Osteocyte (in vitro differentiated cells): ENCODE measurements at regions not wholly inside any gene's neighbourhood (a gene's known extent, or its start where the extent isn't known, plus 50 kb on each side); places are given as distances from the start of the nearest gene placed in this dataset.
A peak's percentile ranks its signal among the peaks of the same experiment; 100 is the strongest.

ENCODE experiments used
- DNase-seq: peaks from one replicate; pipeline ENCODE4 v3.0.0; 2021; ENCODE audit warnings: mixed read lengths; ENCODE audit not compliant: unreplicated experiment; ENCODE audit errors: extremely low spot score
- H3K27ac Mint-ChIP-seq: one replicate; pipeline ENCODE4 v1.8.0; 2021; ENCODE audit warnings: mild to moderate bottlenecking, mixed read lengths; ENCODE audit not compliant: unreplicated experiment
- H3K27me3 Mint-ChIP-seq: one replicate; pipeline ENCODE4 v1.8.0; 2021; ENCODE audit warnings: mixed read lengths; ENCODE audit not compliant: unreplicated experiment
- H3K36me3 Mint-ChIP-seq: one replicate; pipeline ENCODE4 v1.8.0; 2021; ENCODE audit warnings: mixed read lengths; ENCODE audit not compliant: unreplicated experiment
- H3K4me1 Mint-ChIP-seq: one replicate; pipeline ENCODE4 v1.8.0; 2021; ENCODE audit warnings: mixed read lengths; ENCODE audit not compliant: unreplicated experiment
- H3K4me3 Mint-ChIP-seq: one replicate; pipeline ENCODE4 v1.8.0; 2021; ENCODE audit warnings: mild to moderate bottlenecking, moderate library complexity, mixed read lengths; ENCODE audit not compliant: unreplicated experiment
- H3K9me3 Mint-ChIP-seq: one replicate; pipeline ENCODE4 v1.8.0; 2021; ENCODE audit warnings: mixed read lengths; ENCODE audit not compliant: unreplicated experiment
- TF ChIP-seq, protein P1 (sequence below): fragments of 200-600 bp; sonication (generic); IDR thresholded peaks from 2 replicates; pipeline ENCODE4 v1.5.0; 2021; ENCODE audit warnings: antibody characterized with exemption, mild to moderate bottlenecking, moderate library complexity

DNA sequence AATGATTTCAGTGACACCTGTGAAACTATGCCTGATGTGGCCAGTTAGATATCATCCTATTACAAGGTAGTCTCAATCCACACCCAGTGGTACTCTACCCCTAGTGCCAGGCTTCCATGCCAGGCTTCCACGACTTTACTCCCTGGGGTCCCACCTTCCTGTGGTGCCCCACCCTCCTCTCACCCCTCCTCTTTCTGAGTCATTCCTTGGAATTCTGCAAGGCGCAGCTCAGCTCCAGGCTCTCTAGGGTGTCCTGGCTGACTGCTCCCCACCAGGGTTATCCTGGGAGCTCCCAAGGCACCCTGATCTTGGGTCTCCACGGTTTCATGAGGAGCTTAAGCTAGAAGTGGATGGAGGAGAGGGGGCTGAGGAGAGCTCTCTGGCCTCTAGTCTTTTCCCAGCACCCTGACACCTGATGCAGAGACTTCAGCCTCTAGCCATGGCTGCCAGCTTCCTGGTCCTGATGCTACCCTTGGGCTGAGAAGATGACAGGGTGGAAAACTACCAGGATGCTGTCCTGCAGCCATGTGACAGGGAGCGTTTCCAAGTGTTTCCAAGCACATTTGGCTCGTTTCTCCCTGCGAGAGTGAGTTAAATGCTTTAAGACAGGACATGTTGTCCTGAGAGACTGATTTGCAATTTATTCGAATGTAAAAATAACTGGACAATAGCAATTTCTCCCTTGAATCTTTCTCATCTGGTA is 1461.2 kb downstream of the TBC1D22A start:
- Mint-ChIP-seq H3K4me1 (no peaks in the 10 kb centered on the region), H3K9me3 (peaks cover 17% of the 10 kb centered on the region), H3K27ac (no peak overlapping the region), H3K4me3 (no peak overlapping the region), H3K36me3 (no peaks in the 10 kb centered on the region), H3K27me3 (no peaks in the 10 kb centered on the region)
- TF ChIP-seq, protein P1, sequence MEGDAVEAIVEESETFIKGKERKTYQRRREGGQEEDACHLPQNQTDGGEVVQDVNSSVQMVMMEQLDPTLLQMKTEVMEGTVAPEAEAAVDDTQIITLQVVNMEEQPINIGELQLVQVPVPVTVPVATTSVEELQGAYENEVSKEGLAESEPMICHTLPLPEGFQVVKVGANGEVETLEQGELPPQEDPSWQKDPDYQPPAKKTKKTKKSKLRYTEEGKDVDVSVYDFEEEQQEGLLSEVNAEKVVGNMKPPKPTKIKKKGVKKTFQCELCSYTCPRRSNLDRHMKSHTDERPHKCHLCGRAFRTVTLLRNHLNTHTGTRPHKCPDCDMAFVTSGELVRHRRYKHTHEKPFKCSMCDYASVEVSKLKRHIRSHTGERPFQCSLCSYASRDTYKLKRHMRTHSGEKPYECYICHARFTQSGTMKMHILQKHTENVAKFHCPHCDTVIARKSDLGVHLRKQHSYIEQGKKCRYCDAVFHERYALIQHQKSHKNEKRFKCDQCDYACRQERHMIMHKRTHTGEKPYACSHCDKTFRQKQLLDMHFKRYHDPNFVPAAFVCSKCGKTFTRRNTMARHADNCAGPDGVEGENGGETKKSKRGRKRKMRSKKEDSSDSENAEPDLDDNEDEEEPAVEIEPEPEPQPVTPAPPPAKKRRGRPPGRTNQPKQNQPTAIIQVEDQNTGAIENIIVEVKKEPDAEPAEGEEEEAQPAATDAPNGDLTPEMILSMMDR, result no peak
- peak; percentile 76 for DNase-seq

DNA sequence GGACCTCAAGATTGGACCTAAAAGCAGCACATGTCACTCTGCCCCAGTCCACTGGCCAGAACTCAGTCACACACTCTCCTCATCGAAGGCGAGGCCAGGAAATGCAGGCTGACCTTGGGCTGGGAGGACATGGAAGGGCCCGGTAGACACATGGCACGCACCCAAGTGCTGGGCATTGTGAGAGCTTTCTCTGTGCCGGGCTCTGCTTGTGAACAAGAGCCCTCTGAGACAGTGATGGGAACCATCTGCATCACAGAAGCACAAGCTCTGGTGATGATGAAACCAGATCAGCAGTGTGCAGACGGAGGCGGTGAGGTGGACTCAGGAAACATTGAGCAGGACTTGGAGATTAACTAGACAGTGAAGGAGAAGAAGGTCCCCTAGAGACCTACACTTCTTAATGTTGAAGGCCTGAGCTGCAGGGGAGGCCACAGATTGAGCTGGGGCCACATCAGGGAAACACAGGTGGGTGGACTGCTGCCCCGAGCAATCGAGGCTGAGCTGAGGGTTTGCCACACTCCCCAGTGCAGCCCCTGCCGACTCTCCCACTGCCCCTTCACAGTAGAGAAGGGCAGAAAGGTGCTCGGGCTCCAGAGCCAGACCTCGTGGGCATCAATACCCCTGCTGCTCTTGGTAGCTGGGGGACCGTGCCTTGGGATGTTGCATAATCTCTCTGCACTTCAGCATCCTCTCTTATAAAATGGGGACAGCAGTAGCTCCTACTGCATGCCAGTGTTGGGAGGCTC is 1460.5 kb downstream of the TBC1D22A start:
- peak; percentile 60 for DNase-seq
- peaks cover 17% of the 10 kb centered on the region for H3K9me3 Mint-ChIP-seq
- TF ChIP-seq, protein P1, result no peak

DNA sequence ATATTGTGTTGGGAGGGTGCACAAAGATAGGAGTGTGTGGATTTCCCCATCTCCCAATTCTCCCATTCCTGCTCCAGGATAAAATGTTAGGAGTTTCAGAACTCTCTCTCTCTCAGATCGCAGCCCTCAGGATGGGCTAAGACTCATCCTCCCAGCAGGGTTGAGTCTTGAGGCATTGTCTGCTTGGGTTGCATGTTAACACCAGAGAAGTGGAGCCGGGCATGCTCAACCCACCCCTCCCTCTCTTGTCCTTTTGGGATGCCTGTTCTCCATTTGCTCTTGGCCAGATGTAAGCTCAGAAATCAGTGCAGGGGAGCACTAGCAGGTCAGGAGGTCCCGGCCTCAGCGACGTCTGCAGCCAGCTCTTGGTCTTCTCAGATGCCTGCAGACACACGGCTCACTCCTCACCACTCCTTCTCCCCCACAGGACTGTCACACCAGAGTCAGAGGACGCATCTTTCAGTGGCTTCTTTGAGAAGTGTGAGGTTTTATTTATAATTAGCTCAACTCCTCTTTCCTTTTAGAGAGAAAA is 1456.5 kb downstream of the TBC1D22A start:
- Mint-ChIP-seq H3K27ac (no peak overlapping the region), H3K36me3 (no peaks in the 10 kb centered on the region)

More for the DNA sequence above, 1460.5 kb downstream of the TBC1D22A start:
- Mint-ChIP-seq H3K27me3 (no peaks in the 10 kb centered on the region), H3K27ac (no peak overlapping the region), H3K36me3 (no peaks in the 10 kb centered on the region), H3K4me3 (no peak overlapping the region), H3K4me1 (no peaks in the 10 kb centered on the region)

DNA sequence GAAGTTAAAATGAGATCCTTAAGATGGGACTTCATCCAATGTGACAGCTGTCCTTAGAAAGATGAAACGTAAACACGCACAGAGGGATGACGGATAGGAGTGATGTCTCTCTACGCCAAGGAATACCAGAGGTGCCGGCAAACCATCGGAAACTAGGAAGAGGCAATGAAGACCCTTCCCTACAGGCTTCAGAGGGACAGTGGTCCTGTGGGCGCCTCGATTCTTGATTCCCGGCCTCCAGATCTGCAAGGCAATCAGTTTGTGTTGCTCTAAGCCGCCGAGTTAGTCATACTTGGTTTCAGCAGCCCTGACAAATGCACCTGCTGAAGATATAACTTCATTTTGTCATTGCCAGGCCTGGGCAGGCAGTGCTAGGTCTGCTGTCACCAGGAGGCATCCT is 1455.1 kb downstream of the TBC1D22A start:
- H3K9me3 Mint-ChIP-seq, result peaks cover 21% of the 10 kb centered on the region
- no peak overlapping the region for H3K27ac Mint-ChIP-seq
- H3K4me3 Mint-ChIP-seq, result no peak overlapping the region
- TF ChIP-seq, protein P1, result no peak
- DNase-seq, result peak; percentile 62
- H3K27me3 Mint-ChIP-seq, result no peaks in the 10 kb centered on the region
- H3K4me1 Mint-ChIP-seq, result no peaks in the 10 kb centered on the region
- H3K36me3 Mint-ChIP-seq, result no peaks in the 10 kb centered on the region

More for the DNA sequence above, 1456.5 kb downstream of the TBC1D22A start:
- Mint-ChIP-seq H3K4me1 (no peaks in the 10 kb centered on the region), H3K4me3 (no peak overlapping the region), H3K9me3 (peaks cover 21% of the 10 kb centered on the region), H3K27me3 (no peaks in the 10 kb centered on the region)
- DNase-seq, result peak; percentile 40
- TF ChIP-seq, protein P1, result no peak

DNA sequence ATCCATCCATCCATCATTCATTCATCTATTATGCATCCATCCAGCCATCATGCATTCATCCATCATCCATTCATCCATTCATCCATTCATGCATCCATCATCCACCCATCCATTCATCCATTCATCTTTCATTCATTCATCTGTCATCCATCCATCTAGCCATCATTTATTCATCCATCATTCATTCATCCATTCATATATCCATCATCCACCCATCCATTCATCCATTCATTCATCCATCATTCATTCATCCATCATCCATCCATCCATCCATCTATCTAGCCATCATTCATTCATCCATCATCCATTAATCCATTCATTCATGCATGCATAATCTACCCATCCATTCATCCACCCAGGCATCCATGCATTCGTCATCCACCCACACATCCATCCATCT is 1450.3 kb downstream of the TBC1D22A start:
- TF ChIP-seq, protein P1, result no peak
- H3K36me3 Mint-ChIP-seq, result no peaks in the 10 kb centered on the region
- H3K27ac Mint-ChIP-seq, result no peak overlapping the region
- DNase-seq, result no peak
- peaks cover 5% of the 10 kb centered on the region for H3K27me3 Mint-ChIP-seq
- H3K4me1 Mint-ChIP-seq, result peaks cover 2% of the 10 kb centered on the region
- no peak overlapping the region for H3K4me3 Mint-ChIP-seq
- peaks cover 8% of the 10 kb centered on the region for H3K9me3 Mint-ChIP-seq
